Karpas-422 (cell line): ENCODE measurements at regions not wholly inside any gene's neighbourhood (a gene's known extent, or its start where the extent isn't known, plus 50 kb on each side); places are given as distances from the start of the nearest gene placed in this dataset.

Source experiments
- DNase-seq: peaks from one replicate; pipeline ENCODE4 v3.0.0-alpha.2; 2015
- H2AFZ ChIP-seq: fragments of 200-600 bp; sonication (generic); 2 replicates; pipeline ENCODE4 v1.6.1; 2014; ENCODE audit warnings: antibody characterized with exemption, low read length, mixed read lengths
- H3K27ac ChIP-seq: fragments of 200-600 bp; sonication (generic); 2 replicates; pipeline ENCODE4 v1.5.1; 2014; ENCODE audit warnings: mild to moderate bottlenecking, low read length, moderate library complexity
- H3K27me3 ChIP-seq: fragments of 200-600 bp; sonication (generic); 2 replicates; pipeline ENCODE4 v1.6.1; 2014; ENCODE audit warnings: low read length, mixed read lengths
- H3K36me3 ChIP-seq: fragments of 200-600 bp; sonication (generic); 2 replicates; pipeline ENCODE4 v1.6.1; 2014; ENCODE audit warnings: low read length, mixed read lengths; ENCODE audit not compliant: insufficient read depth
- H3K4me1 ChIP-seq: fragments of 200-600 bp; sonication (generic); 2 replicates; pipeline ENCODE4 v1.6.1; 2014; ENCODE audit warnings: mild to moderate bottlenecking, low read length, mixed read lengths
- H3K4me2 ChIP-seq: fragments of 200-600 bp; sonication (generic); 2 replicates; pipeline ENCODE4 v1.6.1; 2014; ENCODE audit warnings: low read length, low read depth, mild to moderate bottlenecking; ENCODE audit not compliant: poor library complexity, severe bottlenecking
- H3K4me3 ChIP-seq: fragments of 200-600 bp; sonication (generic); 2 replicates; pipeline ENCODE4 v1.5.1; 2014; ENCODE audit warnings: mild to moderate bottlenecking, antibody characterized with exemption, low read length, mixed read lengths
- H3K79me2 ChIP-seq: fragments of 200-600 bp; sonication (generic); 2 replicates; pipeline ENCODE4 v1.6.1; 2014; ENCODE audit warnings: mild to moderate bottlenecking, low read length, mixed read lengths
- H3K9ac ChIP-seq: fragments of 200-600 bp; sonication (generic); 2 replicates; pipeline ENCODE4 v1.6.0; 2014; ENCODE audit warnings: low read length
- H3K9me2 ChIP-seq: fragments of 200-600 bp; sonication (generic), shearing (Covaris generic); replicated peaks from 2 replicates; pipeline ENCODE4 v1.6.0; 2014; ENCODE audit warnings: mild to moderate bottlenecking, low read length, moderate library complexity; ENCODE audit not compliant: insufficient read depth
- H3K9me3 ChIP-seq: fragments of 300-700, 200-600 bp; sonication (generic); 2 replicates; pipeline ENCODE4 v1.6.1; 2014; ENCODE audit warnings: low read length, mixed read lengths
- H4K20me1 ChIP-seq: fragments of 200-600 bp; sonication (generic); 2 replicates; pipeline ENCODE4 v1.6.1; 2014; ENCODE audit warnings: mild to moderate bottlenecking, antibody characterized with exemption, low read length, low read depth; ENCODE audit not compliant: insufficient read depth

DNA sequence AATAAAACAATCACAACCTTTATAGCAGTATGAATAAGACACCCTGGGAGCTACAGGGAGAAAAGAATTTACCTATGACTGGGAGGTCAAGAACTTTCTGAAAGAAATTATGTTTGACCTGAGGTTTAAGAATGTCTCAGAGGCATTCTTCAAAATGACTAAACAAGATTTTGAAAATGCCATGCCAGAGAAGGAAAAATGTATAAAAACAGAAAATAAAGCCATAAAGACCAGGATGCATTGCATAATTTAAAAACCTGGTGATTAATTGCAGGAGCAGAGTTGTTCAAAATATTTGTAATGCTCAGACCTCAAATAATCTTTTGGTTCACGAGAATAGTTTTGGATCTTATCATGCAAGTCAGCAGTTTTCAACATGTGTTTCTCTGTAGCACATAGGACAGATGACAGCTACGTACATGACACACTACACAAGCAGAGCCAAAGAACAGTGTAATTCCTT is 954.7 kb upstream of the ARRDC3 start:
- H3K9me2 ChIP-seq = no peaks in the 10 kb centered on the region
- no peak overlapping the region for H3K4me2 ChIP-seq
- H2AFZ ChIP-seq = no peak overlapping the region
- H3K79me2 ChIP-seq = no peaks in the 10 kb centered on the region
- H3K36me3 ChIP-seq = no peaks in the 10 kb centered on the region
- no peaks in the 10 kb centered on the region for H3K4me1 ChIP-seq
- no peak overlapping the region for H3K27ac ChIP-seq
- no peaks in the 10 kb centered on the region for H3K27me3 ChIP-seq
- no peak for DNase-seq
- H3K4me3 ChIP-seq = no peak overlapping the region
- H3K9me3 ChIP-seq = peaks cover 30% of the 10 kb centered on the region
- no peak overlapping the region for H3K9ac ChIP-seq
- H4K20me1 ChIP-seq = no peaks in the 10 kb centered on the region

DNA sequence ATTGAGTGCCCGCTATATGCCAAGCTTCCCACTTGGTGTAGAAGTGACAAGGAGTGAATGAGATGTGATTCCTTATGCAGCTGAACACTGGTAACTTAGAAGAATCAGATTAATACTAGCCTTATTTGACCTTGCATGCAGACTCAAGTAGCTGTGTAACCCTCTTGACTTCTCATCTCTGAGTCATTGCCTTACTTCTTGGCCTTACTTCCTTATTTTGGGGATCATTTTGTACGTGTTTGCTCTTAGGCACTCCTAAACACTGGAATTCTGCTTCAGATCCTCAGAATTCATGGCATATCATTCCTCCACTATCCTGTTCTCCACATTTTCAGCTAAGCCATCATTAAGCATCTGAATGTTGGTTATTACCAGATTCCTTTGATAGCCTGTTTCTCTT is 948.9 kb upstream of the ARRDC3 start:
- H3K4me2 ChIP-seq = no peak overlapping the region
- no peaks in the 10 kb centered on the region for H3K9me2 ChIP-seq
- H2AFZ ChIP-seq = no peak overlapping the region
- no peaks in the 10 kb centered on the region for H3K79me2 ChIP-seq
- H4K20me1 ChIP-seq = no peaks in the 10 kb centered on the region
- H3K27ac ChIP-seq = no peak overlapping the region
- no peak overlapping the region for H3K4me3 ChIP-seq
- no peaks in the 10 kb centered on the region for H3K4me1 ChIP-seq
- H3K27me3 ChIP-seq = no peaks in the 10 kb centered on the region
- H3K36me3 ChIP-seq = no peaks in the 10 kb centered on the region
- DNase-seq = no peak
- no peak overlapping the region for H3K9ac ChIP-seq
- peaks cover 20% of the 10 kb centered on the region for H3K9me3 ChIP-seq

DNA sequence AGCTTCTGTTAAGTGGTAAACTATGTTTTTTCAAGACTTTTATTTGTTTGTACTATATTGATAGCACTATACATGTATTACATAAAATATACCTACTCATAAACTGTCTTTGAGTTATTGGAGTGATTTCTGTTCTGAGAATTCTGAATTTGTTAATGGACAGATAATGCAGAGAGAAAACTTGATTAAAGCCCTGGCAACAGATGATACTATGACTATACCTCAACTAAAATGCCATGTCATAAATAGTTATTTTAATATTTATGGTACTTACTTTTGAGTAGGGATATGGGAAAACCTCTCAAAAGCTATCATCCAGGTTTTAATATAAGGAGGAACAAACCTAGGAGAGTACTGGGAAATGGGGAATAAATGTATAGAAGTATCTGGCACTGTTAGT is 947.2 kb upstream of the ARRDC3 start:
- Histone ChIP-seq H3K4me2 (no peak overlapping the region), H3K9me3 (peaks cover 20% of the 10 kb centered on the region), H3K4me3 (no peak overlapping the region), H3K27ac (no peak overlapping the region), H3K79me2 (no peaks in the 10 kb centered on the region), H4K20me1 (no peaks in the 10 kb centered on the region), H3K36me3 (no peaks in the 10 kb centered on the region), H3K9me2 (no peaks in the 10 kb centered on the region), H3K27me3 (no peaks in the 10 kb centered on the region), H3K4me1 (no peaks in the 10 kb centered on the region), H2AFZ (no peak overlapping the region), H3K9ac (no peak overlapping the region)
- no peak for DNase-seq

DNA sequence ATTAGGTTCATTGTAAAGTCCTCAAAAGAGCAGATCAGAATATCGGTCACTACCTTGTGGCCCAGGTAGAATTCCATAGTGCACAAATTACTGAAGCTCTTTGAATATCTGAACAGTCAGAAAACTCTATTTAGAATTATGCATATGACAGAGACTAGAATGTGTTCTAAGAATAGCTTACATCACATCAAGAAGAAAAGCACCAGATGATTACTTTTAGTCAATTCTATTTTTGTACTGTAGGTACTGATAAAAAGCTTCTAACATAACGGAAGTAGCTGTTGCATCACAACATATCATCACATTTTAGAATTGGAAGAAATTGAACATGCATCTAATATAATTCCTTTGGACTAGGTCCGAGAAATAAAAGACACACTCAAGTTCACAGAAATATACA is 946.6 kb upstream of the ARRDC3 start:
- Histone ChIP-seq H3K9me3 (peaks cover 21% of the 10 kb centered on the region; the same call in 1 of the 2 replicates), H3K27me3 (no peaks in the 10 kb centered on the region), H3K4me2 (no peak overlapping the region), H3K4me1 (no peaks in the 10 kb centered on the region), H3K9me2 (no peaks in the 10 kb centered on the region), H3K4me3 (no peak overlapping the region), H3K9ac (no peak overlapping the region), H3K79me2 (no peaks in the 10 kb centered on the region), H3K27ac (no peak overlapping the region), H4K20me1 (no peaks in the 10 kb centered on the region), H2AFZ (no peak overlapping the region), H3K36me3 (no peaks in the 10 kb centered on the region)
- DNase-seq = no peak

GRCh38 chr5:92328584-92329259 is 945.6 kb upstream of the ARRDC3 start:
- no peaks in the 10 kb centered on the region for H3K79me2 ChIP-seq
- H3K9ac ChIP-seq = no peak overlapping the region
- DNase-seq = no peak
- H2AFZ ChIP-seq = no peak overlapping the region
- no peaks in the 10 kb centered on the region for H3K9me2 ChIP-seq
- no peak overlapping the region for H3K4me3 ChIP-seq
- no peaks in the 10 kb centered on the region for H3K4me1 ChIP-seq
- H3K27me3 ChIP-seq = no peaks in the 10 kb centered on the region
- no peak overlapping the region for H3K27ac ChIP-seq
- no peak overlapping the region for H3K4me2 ChIP-seq
- H3K9me3 ChIP-seq = peaks cover 15% of the 10 kb centered on the region; the same call in 1 of the 2 replicates
- no peaks in the 10 kb centered on the region for H4K20me1 ChIP-seq
- no peaks in the 10 kb centered on the region for H3K36me3 ChIP-seq

- Histone ChIP-seq H3K4me1 (no peaks in the 10 kb centered on the region), H3K36me3 (no peaks in the 10 kb centered on the region), H2AFZ (no peak overlapping the region), H3K9me3 (peaks cover 20% of the 10 kb centered on the region), H3K4me3 (no peak overlapping the region), H3K79me2 (no peaks in the 10 kb centered on the region), H3K4me2 (no peak overlapping the region), H3K27me3 (no peaks in the 10 kb centered on the region), H4K20me1 (no peaks in the 10 kb centered on the region), H3K9ac (no peak overlapping the region), H3K27ac (no peak overlapping the region), H3K9me2 (no peaks in the 10 kb centered on the region)
- DNase-seq = no peak
These were observed 937.3 kb upstream of the ARRDC3 start for GRCh38 chr5:92320446-92320845.

DNA sequence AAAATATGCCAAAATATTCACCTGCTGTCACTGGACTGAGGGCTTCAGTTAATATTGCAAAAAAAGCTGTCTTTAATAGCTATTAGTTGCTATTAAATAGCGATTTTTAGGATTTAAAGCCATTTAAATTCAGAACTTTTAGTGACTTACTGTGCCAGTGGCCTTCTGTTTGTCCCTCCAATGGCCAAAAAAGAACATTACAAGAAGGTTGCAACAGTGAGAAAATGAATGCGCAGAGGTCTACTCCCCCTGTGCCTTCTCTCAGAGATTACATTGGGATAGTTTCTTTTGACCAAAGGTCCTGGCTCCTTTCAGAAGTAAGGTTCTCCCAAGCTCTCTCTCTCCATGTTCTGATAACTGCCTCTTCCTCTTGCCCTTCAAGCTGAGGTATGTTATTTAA is 930.3 kb upstream of the ARRDC3 start:
- Histone ChIP-seq H3K79me2 (no peaks in the 10 kb centered on the region), H3K9me3 (peaks cover 4% of the 10 kb centered on the region; the same call in 1 of the 2 replicates), H3K9me2 (no peaks in the 10 kb centered on the region), H3K4me2 (no peak overlapping the region), H3K36me3 (no peaks in the 10 kb centered on the region), H3K4me1 (no peaks in the 10 kb centered on the region), H2AFZ (no peak overlapping the region), H4K20me1 (no peaks in the 10 kb centered on the region), H3K27ac (no peak overlapping the region), H3K27me3 (no peaks in the 10 kb centered on the region), H3K4me3 (no peak overlapping the region), H3K9ac (no peak overlapping the region)
- no peak for DNase-seq

DNA sequence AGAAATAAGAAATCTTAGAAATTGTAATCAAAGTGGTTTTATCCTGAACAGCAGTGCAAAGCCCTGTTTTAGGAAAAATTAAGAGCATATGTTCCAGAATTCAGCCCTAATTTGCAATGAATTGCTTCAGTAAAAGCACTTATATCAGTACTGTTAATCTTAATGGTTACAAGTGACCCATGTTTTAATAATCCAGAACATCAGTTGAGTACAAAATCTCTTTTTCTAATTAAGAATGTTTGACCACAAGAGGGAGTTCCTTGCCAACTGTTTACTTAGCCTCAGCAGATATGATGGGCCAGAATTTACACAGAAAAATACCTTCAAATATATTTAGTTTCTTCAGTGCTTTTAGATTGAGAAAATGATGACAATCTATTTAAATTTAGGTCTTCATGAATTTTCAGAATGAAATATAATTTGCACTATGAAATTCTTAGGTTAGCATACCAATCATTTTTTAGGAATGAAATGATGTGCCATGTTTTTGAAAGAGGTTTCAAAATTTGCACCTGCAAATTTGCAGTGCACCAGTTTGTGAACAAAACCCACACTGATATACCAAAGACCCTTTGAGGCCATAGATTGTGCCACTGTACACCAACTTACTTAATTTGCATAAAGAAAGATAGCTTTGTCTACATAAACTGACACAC is 926.3 kb upstream of the ARRDC3 start:
- H3K79me2 ChIP-seq = no peaks in the 10 kb centered on the region
- H3K4me2 ChIP-seq = no peak overlapping the region
- H3K27me3 ChIP-seq = no peaks in the 10 kb centered on the region
- H3K4me3 ChIP-seq = no peak overlapping the region
- no peaks in the 10 kb centered on the region for H3K4me1 ChIP-seq
- no peak overlapping the region for H3K27ac ChIP-seq
- peak; percentile 60 for DNase-seq
- no peaks in the 10 kb centered on the region for H4K20me1 ChIP-seq
- no peak overlapping the region for H2AFZ ChIP-seq
- no peaks in the 10 kb centered on the region for H3K9me2 ChIP-seq
- H3K9ac ChIP-seq = no peak overlapping the region
- H3K36me3 ChIP-seq = no peaks in the 10 kb centered on the region
- H3K9me3 ChIP-seq = no peaks in the 10 kb centered on the region
